ENCODE measurements at regions not wholly inside any gene's neighbourhood (a gene's known extent, or its start where the extent isn't known, plus 50 kb on each side); places are given as distances from the start of the nearest gene placed in this dataset.

DNA sequence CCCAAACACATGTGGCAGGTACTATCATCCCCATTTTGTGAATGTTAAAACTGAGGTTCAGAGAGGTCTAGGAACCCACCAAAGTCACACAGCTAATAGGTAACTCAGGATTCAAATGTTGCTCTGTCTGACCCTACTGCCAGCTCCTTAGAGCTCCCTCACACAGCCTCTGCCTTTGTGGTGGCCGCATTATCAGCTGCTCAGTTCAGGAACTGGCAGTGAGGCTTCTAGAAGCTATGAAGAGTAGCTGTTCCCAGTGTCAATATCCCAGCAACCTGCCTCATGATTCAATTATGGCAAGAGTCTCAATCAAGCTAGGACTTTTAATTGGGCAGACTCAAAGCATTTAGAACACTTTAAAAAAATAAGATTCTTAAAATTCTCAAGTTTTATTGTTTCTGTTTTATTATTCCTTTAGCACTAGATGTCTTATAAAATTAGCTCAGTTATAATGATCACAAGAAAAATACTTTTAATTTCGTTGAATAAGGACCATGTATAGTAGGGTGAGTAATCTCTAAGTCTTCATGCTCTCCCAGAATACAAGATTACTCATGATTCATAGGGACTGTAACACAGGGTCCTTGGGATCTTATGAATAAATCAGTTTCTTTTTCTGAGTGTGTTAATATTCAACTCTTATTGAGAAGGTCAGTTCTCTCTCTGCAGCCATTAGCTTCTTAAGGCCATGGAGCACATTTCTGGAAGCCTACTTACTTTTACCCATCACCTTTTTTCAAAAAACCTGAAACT lies 342.7 kb downstream of the RND3 start:
- TF ChIP-seq, protein P1, sequence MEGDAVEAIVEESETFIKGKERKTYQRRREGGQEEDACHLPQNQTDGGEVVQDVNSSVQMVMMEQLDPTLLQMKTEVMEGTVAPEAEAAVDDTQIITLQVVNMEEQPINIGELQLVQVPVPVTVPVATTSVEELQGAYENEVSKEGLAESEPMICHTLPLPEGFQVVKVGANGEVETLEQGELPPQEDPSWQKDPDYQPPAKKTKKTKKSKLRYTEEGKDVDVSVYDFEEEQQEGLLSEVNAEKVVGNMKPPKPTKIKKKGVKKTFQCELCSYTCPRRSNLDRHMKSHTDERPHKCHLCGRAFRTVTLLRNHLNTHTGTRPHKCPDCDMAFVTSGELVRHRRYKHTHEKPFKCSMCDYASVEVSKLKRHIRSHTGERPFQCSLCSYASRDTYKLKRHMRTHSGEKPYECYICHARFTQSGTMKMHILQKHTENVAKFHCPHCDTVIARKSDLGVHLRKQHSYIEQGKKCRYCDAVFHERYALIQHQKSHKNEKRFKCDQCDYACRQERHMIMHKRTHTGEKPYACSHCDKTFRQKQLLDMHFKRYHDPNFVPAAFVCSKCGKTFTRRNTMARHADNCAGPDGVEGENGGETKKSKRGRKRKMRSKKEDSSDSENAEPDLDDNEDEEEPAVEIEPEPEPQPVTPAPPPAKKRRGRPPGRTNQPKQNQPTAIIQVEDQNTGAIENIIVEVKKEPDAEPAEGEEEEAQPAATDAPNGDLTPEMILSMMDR (IDR thresholded peaks at IDR 0.05), result no peak
- TF ChIP-seq POLR2A (IDR thresholded peaks at IDR 0.05) (no peak), POLR2AphosphoS5 (IDR thresholded peaks at IDR 0.05) (no peak), EP300 (IDR thresholded peaks at IDR 0.05; ENCODE audit: low read depth) (no peak)
